ENCODE measurements at regions not wholly inside any gene's neighbourhood (a gene's known extent, or its start where the extent isn't known, plus 50 kb on each side); places are given as distances from the start of the nearest gene placed in this dataset.
A peak's percentile ranks its signal among the peaks of the same experiment; 100 is the strongest.

GRCh38 chr2:215498431-215498830 lies 62.6 kb upstream of the FN1 start (continued):
- TF ChIP-seq ZNF724P (CRISPR knock-in tag; IDR thresholded peaks at IDR 0.05; ENCODE audit: borderline replicate concordance): no peak; the same call in 1 of the 2 replicates
- TF ChIP-seq HOMEZ (CRISPR knock-in tag; IDR thresholded peaks at IDR 0.05; ENCODE audit: low read depth): peak; percentile 99
- no peak for TF ChIP-seq MTERF4 (CRISPR knock-in tag; IDR thresholded peaks at IDR 0.05)
- TF ChIP-seq MXD4 (CRISPR knock-in tag; IDR thresholded peaks at IDR 0.05): no peak
- peak; percentile 42; the same call in 1 of the 2 replicates for TF ChIP-seq ZNF362 (CRISPR knock-in tag; IDR thresholded peaks at IDR 0.05; ENCODE audit: borderline replicate concordance)

GRCh38 chr2:215493376-215493775 lies 57.5 kb upstream of the FN1 start:
- ATAC-seq: no peak
- Histone ChIP-seq H3K4me1 (ENCODE audit: insufficient read depth, low read length) (peaks cover 13% of the 10 kb centered on the region), H3K9me3 (ENCODE audit: low read length) (no peaks in the 10 kb centered on the region), H3K79me2 (ENCODE audit: insufficient read depth, low read length) (no peaks in the 10 kb centered on the region), H3K36me3 (replicated peaks in 1 of 2; ENCODE audit: control insufficient read depth in 1 of 2, insufficient read depth in 2 of 2, low read length in 2 of 2) (no peaks in the 10 kb centered on the region), H3K4me3 (replicated peaks in 1 of 3; ENCODE audit: insufficient read depth in 1 of 3, low read depth in 2 of 3, low read length in 3 of 3) (no peak overlapping the region), H3K27me3 (ENCODE audit: control insufficient read depth in 1 of 2, insufficient read depth in 2 of 2, low read length in 2 of 2) (no peaks in the 10 kb centered on the region), H3K4me2 (ENCODE audit: low read depth, low read length) (no peak overlapping the region), H3K9ac (ENCODE audit: insufficient read depth, low read depth, low read length) (no peak overlapping the region), H2AFZ (ENCODE audit: low read length) (no peak overlapping the region), H4K20me1 (ENCODE audit: insufficient read depth, low read length) (no peaks in the 10 kb centered on the region), H3K27ac (ENCODE audit: extremely low read length, insufficient read depth, low read length) (no peak overlapping the region)
- DNase-seq (ENCODE audit: low spot score): no peak
- POLR2A ChIA-PET: no interaction called here
- FAIRE-seq: no peak
- BruUV-seq (replicated peaks): no TSS peak
- no peak for TF ChIP-seq ARID5B (CRISPR knock-in tag; IDR thresholded peaks at IDR 0.05)
- intact Hi-C loops (cut with micrococcal nuclease; ENCODE audit: unreplicated experiment): no loop called here
- CTCF ChIA-PET (ENCODE audit: low intra/inter-chr PET ratio, low total read pairs): no interaction called here
- in situ Hi-C loops (cut with HindIII; ENCODE audit: extremely low pct_ligation_motif_present, low pct_unique_long_range_greater_than_20kb): no loop called here

Data from HepG2 (cell line).